Stimulated activated CD8-positive, alpha-beta memory T cell treated with anti-CD3 and anti-CD28 coated beads, Interleukin-7, amount 100 ng/mL, for 48 hours (primary cell): ENCODE measurements at regions not wholly inside any gene's neighbourhood (a gene's known extent, or its start where the extent isn't known, plus 50 kb on each side); places are given as distances from the start of the nearest gene placed in this dataset.
"Not testable (repeated sequence)": the region's sequence is repeated elsewhere in the genome, so short reads cannot be mapped to it uniquely, and the experiment has no call there.

Experiments used
- DNase-seq, 2 donors: peaks; one replicate each; pipeline ENCODE4 v3.0.0-alpha.2; 2020; ENCODE audit warnings: low read depth in 1 of 2; ENCODE audit errors: extremely low read depth in 1 of 2

- DNase-seq, result no peak
Observed at GRCh38 chr5:39674209-39675082, 249.7 kb upstream of the DAB2 start.

GRCh38 chr5:39671561-39671961 is 246.8 kb upstream of the DAB2 start:
- no peak for DNase-seq

- DNase-seq, result no peak
Observed at GRCh38 chr5:39670955-39671354, 246.2 kb upstream of the DAB2 start.

- no peak for DNase-seq
Observed at GRCh38 chr5:39670391-39670790, 245.6 kb upstream of the DAB2 start.

GRCh38 chr5:39668980-39669379 is 244.2 kb upstream of the DAB2 start:
- DNase-seq, result no peak

- DNase-seq, result no peak
Observed at GRCh38 chr5:39665328-39665727, 240.5 kb upstream of the DAB2 start.

GRCh38 chr5:39662945-39663344 is 238.2 kb upstream of the DAB2 start:
- DNase-seq, result no peak

- no peak for DNase-seq
Observed at GRCh38 chr5:39661026-39661779, 236.4 kb upstream of the DAB2 start.

- no peak for DNase-seq
Observed at GRCh38 chr5:39660020-39660419, 235.2 kb upstream of the DAB2 start.

GRCh38 chr5:39658866-39659265 is 234.1 kb upstream of the DAB2 start:
- DNase-seq, result no peak

GRCh38 chr5:39657943-39658342 is 233.2 kb upstream of the DAB2 start:
- DNase-seq, result no peak

- DNase-seq, result no peak
Observed at GRCh38 chr5:39656600-39656999, 231.8 kb upstream of the DAB2 start.

- no peak for DNase-seq
Observed at GRCh38 chr5:39654715-39655114, 229.9 kb upstream of the DAB2 start.

- not testable (repeated sequence) for DNase-seq
Observed at GRCh38 chr5:39652481-39652880, 227.7 kb upstream of the DAB2 start.

- DNase-seq, result no peak
Observed at GRCh38 chr5:39652036-39652435, 227.3 kb upstream of the DAB2 start.

GRCh38 chr5:39650008-39650762 is 225.4 kb upstream of the DAB2 start:
- DNase-seq, result no peak

GRCh38 chr5:39648848-39649227 is 224.1 kb upstream of the DAB2 start:
- DNase-seq, result no peak

- no peak for DNase-seq
Observed at GRCh38 chr5:39648085-39648847, 223.5 kb upstream of the DAB2 start.

GRCh38 chr5:39640552-39640951 is 215.8 kb upstream of the DAB2 start:
- no peak for DNase-seq

- no peak for DNase-seq
Observed at GRCh38 chr5:39639618-39640089, 214.9 kb upstream of the DAB2 start.

GRCh38 chr5:39638813-39639212 is 214.0 kb upstream of the DAB2 start:
- DNase-seq, result no peak
